Hepatocyte (in vitro differentiated cells): ENCODE measurements at regions not wholly inside any gene's neighbourhood (a gene's known extent, or its start where the extent isn't known, plus 50 kb on each side); places are given as distances from the start of the nearest gene placed in this dataset.

ENCODE experiments used
- EZH2 ChIP-seq: fragments of 200-600 bp; sonication (generic); IDR thresholded peaks from 2 replicates; pipeline ENCODE4 v1.6.1; 2016; ENCODE audit warnings: antibody characterized with exemption, mild to moderate bottlenecking, borderline replicate concordance
- EZH2phosphoT487 ChIP-seq: fragments of 200-600 bp; sonication (generic); IDR thresholded peaks from one replicate; pipeline ENCODE4 v1.6.1; 2018; ENCODE audit warnings: antibody characterized with exemption, mild to moderate bottlenecking, low read depth, moderate library complexity; ENCODE audit not compliant: unreplicated experiment, severe bottlenecking
- TF ChIP-seq, protein P1 (sequence below): fragments of 200-600 bp; sonication (generic); IDR thresholded peaks from 2 replicates; pipeline ENCODE4 v1.5.1; 2016; ENCODE audit warnings: antibody characterized with exemption, mild to moderate bottlenecking; ENCODE audit not compliant: poor library complexity

DNA sequence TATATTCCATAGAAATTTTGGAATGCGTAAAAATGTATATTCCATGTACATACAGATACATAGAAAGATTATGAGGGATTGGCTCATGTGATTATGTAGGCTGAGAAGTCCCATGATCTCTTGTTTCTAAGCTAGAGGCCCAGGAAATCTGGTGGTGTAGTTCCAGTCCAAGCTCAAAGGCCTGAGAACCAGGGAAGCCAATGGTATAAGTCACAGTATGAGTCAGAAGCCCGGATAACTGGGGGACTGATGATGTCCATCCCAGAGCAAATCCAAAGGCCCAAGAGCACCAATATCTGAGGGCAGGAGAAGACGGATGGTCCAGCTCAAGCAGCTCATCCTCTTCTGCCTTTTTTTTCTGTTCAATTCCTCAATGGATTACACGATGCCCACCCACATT is 385.0 kb upstream of the KLHL29 start:
- TF ChIP-seq, protein P1, sequence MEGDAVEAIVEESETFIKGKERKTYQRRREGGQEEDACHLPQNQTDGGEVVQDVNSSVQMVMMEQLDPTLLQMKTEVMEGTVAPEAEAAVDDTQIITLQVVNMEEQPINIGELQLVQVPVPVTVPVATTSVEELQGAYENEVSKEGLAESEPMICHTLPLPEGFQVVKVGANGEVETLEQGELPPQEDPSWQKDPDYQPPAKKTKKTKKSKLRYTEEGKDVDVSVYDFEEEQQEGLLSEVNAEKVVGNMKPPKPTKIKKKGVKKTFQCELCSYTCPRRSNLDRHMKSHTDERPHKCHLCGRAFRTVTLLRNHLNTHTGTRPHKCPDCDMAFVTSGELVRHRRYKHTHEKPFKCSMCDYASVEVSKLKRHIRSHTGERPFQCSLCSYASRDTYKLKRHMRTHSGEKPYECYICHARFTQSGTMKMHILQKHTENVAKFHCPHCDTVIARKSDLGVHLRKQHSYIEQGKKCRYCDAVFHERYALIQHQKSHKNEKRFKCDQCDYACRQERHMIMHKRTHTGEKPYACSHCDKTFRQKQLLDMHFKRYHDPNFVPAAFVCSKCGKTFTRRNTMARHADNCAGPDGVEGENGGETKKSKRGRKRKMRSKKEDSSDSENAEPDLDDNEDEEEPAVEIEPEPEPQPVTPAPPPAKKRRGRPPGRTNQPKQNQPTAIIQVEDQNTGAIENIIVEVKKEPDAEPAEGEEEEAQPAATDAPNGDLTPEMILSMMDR, result no peak
- no peak for TF ChIP-seq EZH2
- TF ChIP-seq EZH2phosphoT487, result no peak
